CD14-positive monocyte (primary cell): ENCODE measurements at regions not wholly inside any gene's neighbourhood (a gene's known extent, or its start where the extent isn't known, plus 50 kb on each side); places are given as distances from the start of the nearest gene placed in this dataset.

Experiments used
- DNase-seq, 3 donors: peaks; one replicate each; pipeline ENCODE4 v3.0.0-alpha.2; 2011 to 2022
- H2AFZ ChIP-seq: 2 replicates; pipeline ENCODE4 v1.6.0; 2012; ENCODE audit warnings: mild to moderate bottlenecking, low read depth, low read length, inconsistent platforms; ENCODE audit not compliant: insufficient read depth, poor library complexity, severe bottlenecking
- H3K27ac ChIP-seq, 2 donors: 1 replicate in 1 of 2; 2 replicates in 1 of 2; pipeline ENCODE4 v1.5.1; 2012 to 2013; ENCODE audit warnings: low read length in 2 of 2, control low read depth in 1 of 2, inconsistent platforms in 1 of 2, low read depth in 1 of 2, mild to moderate bottlenecking in 1 of 2
- H3K27me3 ChIP-seq, 2 donors: one replicate each; pipeline versions ENCODE4 v1.6.0 to v1.6.1; 2011 to 2013; ENCODE audit warnings: low read length in 2 of 2; ENCODE audit not compliant: control insufficient read depth in 2 of 2, insufficient read depth in 2 of 2
- H3K36me3 ChIP-seq, 2 donors: replicated peaks in 1 of 2; 1 replicate in 1 of 2; 2 replicates in 1 of 2; pipeline versions ENCODE4 v1.5.1 to v1.6.1; 2012 to 2013; ENCODE audit warnings: low read length in 2 of 2, control low read depth in 1 of 2, inconsistent platforms in 1 of 2, mild to moderate bottlenecking in 1 of 2; ENCODE audit not compliant: insufficient read depth in 2 of 2, control insufficient read depth in 1 of 2
- H3K4me1 ChIP-seq, 2 donors: 1 replicate in 1 of 2; 2 replicates in 1 of 2; pipeline versions ENCODE4 v1.5.1 to v1.6.1; 2012 to 2013; ENCODE audit warnings: low read length in 2 of 2, control low read depth in 1 of 2, inconsistent platforms in 1 of 2, mild to moderate bottlenecking in 1 of 2, moderate library complexity in 1 of 2; ENCODE audit not compliant: insufficient read depth in 2 of 2, control insufficient read depth in 1 of 2
- H3K4me2 ChIP-seq: replicated peaks from 2 replicates; pipeline ENCODE3; 2012; ENCODE audit warnings: low read length, moderate library complexity, mild to moderate bottlenecking; ENCODE audit not compliant: poor library complexity, severe bottlenecking; ENCODE audit errors: extremely low read depth
- H3K4me3 ChIP-seq, 3 experiments: fragments of 200-600 bp in 1 of 3; sonication (generic) in 1 of 3; replicated peaks in 1 of 3; 1 replicate in 2 of 3; 2 replicates in 1 of 3; pipeline ENCODE4 v1.5.1; 2011 to 2013; ENCODE audit warnings: low read length in 3 of 3, mild to moderate bottlenecking in 3 of 3, control low read depth in 2 of 3, low read depth in 2 of 3, inconsistent platforms in 1 of 3, moderate library complexity in 1 of 3
- H3K79me2 ChIP-seq: 2 replicates; pipeline ENCODE4 v1.6.0; 2012; ENCODE audit warnings: mild to moderate bottlenecking, control low read depth, inconsistent platforms, low read length, moderate library complexity; ENCODE audit not compliant: insufficient read depth
- H3K9ac ChIP-seq: 2 replicates; pipeline ENCODE4 v1.6.0; 2017; ENCODE audit warnings: low read length, mild to moderate bottlenecking; ENCODE audit not compliant: insufficient read depth, poor library complexity, severe bottlenecking
- H3K9me3 ChIP-seq, 2 donors: replicated peaks in 1 of 2; 1 replicate in 1 of 2; 2 replicates in 1 of 2; pipeline versions ENCODE4 v1.5.1 to v1.6.1; 2012 to 2013; ENCODE audit warnings: low read length in 2 of 2, control low read depth in 1 of 2; ENCODE audit not compliant: control insufficient read depth in 1 of 2, insufficient read depth in 1 of 2
- H4K20me1 ChIP-seq: 2 replicates; pipeline ENCODE4 v1.6.0; 2012; ENCODE audit warnings: mild to moderate bottlenecking, low read length, control low read depth, moderate library complexity; ENCODE audit not compliant: insufficient read depth
- H3K27ac Mint-ChIP-seq, 7 donors: one replicate each; pipeline ENCODE4 v1.8.0; 2020; ENCODE audit warnings: mild to moderate bottlenecking in 7 of 7, mixed read lengths in 7 of 7, moderate library complexity in 6 of 7, inconsistent platforms in 2 of 7
- H3K27me3 Mint-ChIP-seq, 3 donors: one replicate each; pipeline ENCODE4 v1.8.0; 2021 to 2022; ENCODE audit warnings: low read depth in 3 of 3, mild to moderate bottlenecking in 3 of 3, mixed read lengths in 3 of 3, moderate library complexity in 3 of 3, inconsistent platforms in 1 of 3
- H3K36me3 Mint-ChIP-seq, 2 donors: one replicate each; pipeline ENCODE4 v1.8.0; 2020; ENCODE audit warnings: mixed read lengths in 2 of 2, inconsistent platforms in 1 of 2, mild to moderate bottlenecking in 1 of 2
- H3K4me1 Mint-ChIP-seq: one replicate; pipeline ENCODE4 v1.8.0; 2020; ENCODE audit warnings: mild to moderate bottlenecking, mixed read lengths
- H3K4me3 Mint-ChIP-seq, 2 donors: one replicate each; pipeline ENCODE4 v1.8.0; 2020; ENCODE audit warnings: mild to moderate bottlenecking in 2 of 2, mixed read lengths in 2 of 2, moderate library complexity in 1 of 2
- H3K9me3 Mint-ChIP-seq, 7 donors: one replicate each; pipeline ENCODE4 v1.8.0; 2020 to 2022; ENCODE audit warnings: mixed read lengths in 7 of 7, mild to moderate bottlenecking in 6 of 7, moderate library complexity in 6 of 7, inconsistent platforms in 2 of 7
- CTCF ChIP-seq: fragments of 200-600 bp; IDR thresholded peaks from one replicate; pipeline ENCODE4 v1.8.0; 2022; ENCODE audit warnings: antibody characterized with exemption, mild to moderate bottlenecking
- WGBS: methylation state at CpG from one replicate; pipeline ENCODE4 v1.1.5; 2013; ENCODE audit warnings: missing lambda C conversion rate; ENCODE audit not compliant: insufficient coverage; 5-methylcytosine and 5-hydroxymethylcytosine counted together
- intact Hi-C, 2 donors: fragments of 100-400 bp; cut with micrococcal nuclease; formaldehyde crosslinking; loops; one replicate each; pipeline versions ENCODE4 v1.15.0 to v1.15.1; 2023

- Histone ChIP-seq H3K4me1 (no peaks in the 10 kb centered on the region), H3K36me3 (no peaks in the 10 kb centered on the region), H3K9me3 (no peaks in the 10 kb centered on the region), H3K4me2 (no peak overlapping the region), H3K27me3 (no peaks in the 10 kb centered on the region), H3K27ac (no peak overlapping the region), H3K4me3 (no peak overlapping the region), H2AFZ (no peak overlapping the region), H3K79me2 (no peaks in the 10 kb centered on the region), H4K20me1 (no peaks in the 10 kb centered on the region), H3K9ac (no peak overlapping the region)
- intact Hi-C loops = no loop called here
- Mint-ChIP-seq H3K4me3 (no peak overlapping the region), H3K27me3 (no peaks in the 10 kb centered on the region), H3K27ac (no peak overlapping the region), H3K36me3 (no peaks in the 10 kb centered on the region), H3K9me3 (peaks cover 0 to 2% (median 0%) of the 10 kb centered on the region in 7 donors), H3K4me1 (no peaks in the 10 kb centered on the region)
- WGBS = 100% methylated on average over 2 of the region's 3 CpGs
- no peak for TF ChIP-seq CTCF
- no peak for DNase-seq
These were observed 603.9 kb upstream of the FANCL start for GRCh38 chr2:58845011-58845410.

- intact Hi-C loops = no loop called here
- no peak overlapping the region for H3K27ac ChIP-seq
- H3K4me3 ChIP-seq = no peak overlapping the region
- H3K36me3 Mint-ChIP-seq = no peaks in the 10 kb centered on the region
- no peaks in the 10 kb centered on the region for H3K27me3 ChIP-seq
- no peaks in the 10 kb centered on the region for H3K36me3 ChIP-seq
- H3K4me1 ChIP-seq = no peaks in the 10 kb centered on the region
- H2AFZ ChIP-seq = no peak overlapping the region
- peaks cover 0 to 3% (median 0%) of the 10 kb centered on the region in 7 donors for H3K9me3 Mint-ChIP-seq
- H3K27ac Mint-ChIP-seq = no peak overlapping the region
- H3K79me2 ChIP-seq = no peaks in the 10 kb centered on the region
- H3K4me3 Mint-ChIP-seq = no peak overlapping the region
- H4K20me1 ChIP-seq = no peaks in the 10 kb centered on the region
- no peak overlapping the region for H3K4me2 ChIP-seq
- no peak for TF ChIP-seq CTCF
- no peak for DNase-seq
- H3K9me3 ChIP-seq = no peaks in the 10 kb centered on the region
- H3K27me3 Mint-ChIP-seq = no peaks in the 10 kb centered on the region
- no peak overlapping the region for H3K9ac ChIP-seq
- no peaks in the 10 kb centered on the region for H3K4me1 Mint-ChIP-seq
- 100% methylated on average over 1 of the region's 5 CpGs for WGBS
These were observed 601.5 kb upstream of the FANCL start for GRCh38 chr2:58842501-58843155.
